ENCODE measurements at regions not wholly inside any gene's neighbourhood (a gene's known extent, or its start where the extent isn't known, plus 50 kb on each side); places are given as distances from the start of the nearest gene placed in this dataset.

- no peaks in the 10 kb centered on the region for H3K79me2 ChIP-seq (ENCODE audit: insufficient read depth, low read length)
- H3K4me3 ChIP-seq (ENCODE audit: low read length, poor library complexity, severe bottlenecking), result no peak overlapping the region
- no peaks in the 10 kb centered on the region for H3K9me2 ChIP-seq (replicated peaks; ENCODE audit: low read depth, low read length)
- H3F3A ChIP-seq (ENCODE audit: low read depth), result no peaks in the 10 kb centered on the region
- H3K36me3 ChIP-seq (ENCODE audit: insufficient read depth, low read length), result no peaks in the 10 kb centered on the region
- H3K4me1 ChIP-seq (ENCODE audit: insufficient read depth, low read length, poor library complexity, severe bottlenecking), result no peaks in the 10 kb centered on the region
- H4K20me1 ChIP-seq (ENCODE audit: insufficient read depth, low read length, poor library complexity, severe bottlenecking), result no peaks in the 10 kb centered on the region
- no peak overlapping the region for H3K4me2 ChIP-seq (ENCODE audit: low read depth, low read length, poor library complexity, severe bottlenecking)
- H2AFZ ChIP-seq (ENCODE audit: low read length), result no peak overlapping the region
- no peaks in the 10 kb centered on the region for H3K9me3 ChIP-seq (ENCODE audit: insufficient read depth, low read depth, low read length)
- H3K27me3 ChIP-seq (ENCODE audit: insufficient read depth, low read length, poor library complexity, severe bottlenecking), result no peaks in the 10 kb centered on the region
- no peak overlapping the region for H3K9ac ChIP-seq (ENCODE audit: low read depth, low read length, poor library complexity, severe bottlenecking)
- TF ChIP-seq, protein P1, sequence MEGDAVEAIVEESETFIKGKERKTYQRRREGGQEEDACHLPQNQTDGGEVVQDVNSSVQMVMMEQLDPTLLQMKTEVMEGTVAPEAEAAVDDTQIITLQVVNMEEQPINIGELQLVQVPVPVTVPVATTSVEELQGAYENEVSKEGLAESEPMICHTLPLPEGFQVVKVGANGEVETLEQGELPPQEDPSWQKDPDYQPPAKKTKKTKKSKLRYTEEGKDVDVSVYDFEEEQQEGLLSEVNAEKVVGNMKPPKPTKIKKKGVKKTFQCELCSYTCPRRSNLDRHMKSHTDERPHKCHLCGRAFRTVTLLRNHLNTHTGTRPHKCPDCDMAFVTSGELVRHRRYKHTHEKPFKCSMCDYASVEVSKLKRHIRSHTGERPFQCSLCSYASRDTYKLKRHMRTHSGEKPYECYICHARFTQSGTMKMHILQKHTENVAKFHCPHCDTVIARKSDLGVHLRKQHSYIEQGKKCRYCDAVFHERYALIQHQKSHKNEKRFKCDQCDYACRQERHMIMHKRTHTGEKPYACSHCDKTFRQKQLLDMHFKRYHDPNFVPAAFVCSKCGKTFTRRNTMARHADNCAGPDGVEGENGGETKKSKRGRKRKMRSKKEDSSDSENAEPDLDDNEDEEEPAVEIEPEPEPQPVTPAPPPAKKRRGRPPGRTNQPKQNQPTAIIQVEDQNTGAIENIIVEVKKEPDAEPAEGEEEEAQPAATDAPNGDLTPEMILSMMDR (conservative IDR thresholded peaks at IDR 0.05; ENCODE audit: low read length), result no peak
These were observed 153.4 kb downstream of the CEP120 start for GRCh38 chr5:123269851-123270250.

GRCh38 chr5:123269436-123269835 lies 153.8 kb downstream of the CEP120 start:
- Histone ChIP-seq H3K4me2 (ENCODE audit: low read depth, low read length, poor library complexity, severe bottlenecking) (no peak overlapping the region), H3K4me1 (ENCODE audit: insufficient read depth, low read length, poor library complexity, severe bottlenecking) (no peaks in the 10 kb centered on the region), H3K9ac (ENCODE audit: low read depth, low read length, poor library complexity, severe bottlenecking) (no peak overlapping the region)

DNA sequence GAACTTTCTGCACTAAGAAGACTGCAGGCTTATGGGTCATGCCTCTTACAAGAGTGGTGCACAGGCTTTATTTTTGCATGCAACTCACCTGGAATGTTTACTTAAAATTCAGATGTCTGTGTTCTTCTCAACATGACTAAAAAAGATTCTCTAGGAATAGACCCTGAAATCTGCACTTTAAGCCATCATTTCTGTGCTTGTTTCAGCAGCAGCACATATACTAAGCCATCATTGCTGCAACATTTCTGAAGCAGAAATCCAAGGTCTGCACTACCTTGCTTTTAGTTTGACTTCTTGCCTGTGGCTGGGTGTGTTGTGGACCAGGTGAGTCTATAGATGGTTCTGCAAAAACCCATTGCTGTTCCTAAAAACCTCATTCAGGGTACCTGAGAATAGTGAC lies 156.8 kb downstream of the CEP120 start:
- H3K79me2 ChIP-seq (ENCODE audit: insufficient read depth, low read length), result no peaks in the 10 kb centered on the region
- no peak for TF ChIP-seq EZH2phosphoT487 (IDR thresholded peaks at IDR 0.05; ENCODE audit: borderline replicate concordance)
- TF ChIP-seq, protein P1 (conservative IDR thresholded peaks at IDR 0.05; ENCODE audit: low read length), result no peak
- no peaks in the 10 kb centered on the region for H3K4me1 ChIP-seq (ENCODE audit: insufficient read depth, low read length, poor library complexity, severe bottlenecking)
- no peak overlapping the region for H3K4me2 ChIP-seq (ENCODE audit: low read depth, low read length, poor library complexity, severe bottlenecking)
- H3K9ac ChIP-seq (ENCODE audit: low read depth, low read length, poor library complexity, severe bottlenecking), result no peak overlapping the region
- no peaks in the 10 kb centered on the region for H3F3A ChIP-seq (ENCODE audit: low read depth)
- H3K27me3 ChIP-seq (ENCODE audit: insufficient read depth, low read length, poor library complexity, severe bottlenecking), result no peaks in the 10 kb centered on the region
- H2AFZ ChIP-seq (ENCODE audit: low read length), result no peak overlapping the region
- H3K36me3 ChIP-seq (ENCODE audit: insufficient read depth, low read length), result no peaks in the 10 kb centered on the region
- H3K9me2 ChIP-seq (replicated peaks; ENCODE audit: low read depth, low read length), result no peaks in the 10 kb centered on the region
- no peak overlapping the region for H3K4me3 ChIP-seq (ENCODE audit: low read length, poor library complexity, severe bottlenecking)
- H3K9me3 ChIP-seq (ENCODE audit: insufficient read depth, low read depth, low read length), result no peaks in the 10 kb centered on the region
- H4K20me1 ChIP-seq (ENCODE audit: insufficient read depth, low read length, poor library complexity, severe bottlenecking), result no peaks in the 10 kb centered on the region

More at GRCh38 chr5:123269436-123269835, 153.8 kb downstream of the CEP120 start:
- TF ChIP-seq, protein P1 (conservative IDR thresholded peaks at IDR 0.05; ENCODE audit: low read length), result no peak
- no peak for TF ChIP-seq EZH2phosphoT487 (IDR thresholded peaks at IDR 0.05; ENCODE audit: borderline replicate concordance)
- Histone ChIP-seq H4K20me1 (ENCODE audit: insufficient read depth, low read length, poor library complexity, severe bottlenecking) (no peaks in the 10 kb centered on the region), H3K9me3 (ENCODE audit: insufficient read depth, low read depth, low read length) (no peaks in the 10 kb centered on the region), H3K27me3 (ENCODE audit: insufficient read depth, low read length, poor library complexity, severe bottlenecking) (no peaks in the 10 kb centered on the region), H2AFZ (ENCODE audit: low read length) (no peak overlapping the region), H3F3A (ENCODE audit: low read depth) (no peaks in the 10 kb centered on the region), H3K9me2 (replicated peaks; ENCODE audit: low read depth, low read length) (no peaks in the 10 kb centered on the region), H3K36me3 (ENCODE audit: insufficient read depth, low read length) (no peaks in the 10 kb centered on the region), H3K79me2 (ENCODE audit: insufficient read depth, low read length) (no peaks in the 10 kb centered on the region), H3K4me3 (ENCODE audit: low read length, poor library complexity, severe bottlenecking) (no peak overlapping the region)
